Upper lobe of left lung (tissue), 6 donors: ENCODE measurements at regions not wholly inside any gene's neighbourhood (a gene's known extent, or its start where the extent isn't known, plus 50 kb on each side); places are given as distances from the start of the nearest gene placed in this dataset.
A peak's percentile ranks its signal among the peaks of the same experiment; 100 is the strongest.

Experiments used
- ATAC-seq, 2 donors: fragments of 200-7000 bp; cut with Tn5 transposase; one replicate each; pipeline ENCODE4 v1.9.1; 2022; ENCODE audit warnings: mild to moderate bottlenecking in 2 of 2, moderate library complexity in 2 of 2; ENCODE audit not compliant: low FRiP score in 2 of 2
- DNase-seq, 2 donors: peaks; one replicate each; pipeline ENCODE4 v3.0.0-alpha.2; 2019 to 2020
- H3K27ac ChIP-seq, 4 donors: fragments of 200-600 bp; sonication (generic); one replicate each; pipeline ENCODE4 v1.5.1; 2016 to 2019
- H3K27me3 ChIP-seq, 4 donors: fragments of 200-600 bp; sonication (generic); one replicate each; pipeline ENCODE4 v1.5.1; 2017 to 2019
- H3K36me3 ChIP-seq, 4 donors: fragments of 200-600 bp; sonication (generic); one replicate each; pipeline ENCODE4 v1.5.1; 2016 to 2019
- H3K4me1 ChIP-seq, 4 donors: fragments of 200-600 bp; sonication (generic); one replicate each; pipeline ENCODE4 v1.5.1; 2018 to 2019
- H3K4me3 ChIP-seq, 4 donors: fragments of 200-600 bp; sonication (generic); one replicate each; pipeline ENCODE4 v1.5.1; 2017 to 2019; ENCODE audit warnings: mild to moderate bottlenecking in 2 of 4, moderate library complexity in 1 of 4
- H3K9me3 ChIP-seq, 4 donors: fragments of 200-600 bp; sonication (generic); one replicate each; pipeline ENCODE4 v1.5.1; 2018 to 2019
- EP300 ChIP-seq, 4 donors: sonication (generic); formaldehyde crosslinking; IDR thresholded peaks; one replicate each; pipeline ENCODE4 v1.5.1; 2017; ENCODE audit warnings: antibody characterized with exemption in 4 of 4, control low read depth in 2 of 4
- POLR2A ChIP-seq, 4 donors: fragments of 450-650 bp; IDR thresholded peaks; one replicate each; pipeline ENCODE4 v1.5.1; 2016 to 2017; ENCODE audit warnings: antibody characterized with exemption in 4 of 4, mild to moderate bottlenecking in 2 of 4
- POLR2AphosphoS5 ChIP-seq, 2 donors: sonication (generic); formaldehyde crosslinking; IDR thresholded peaks; one replicate each; pipeline ENCODE4 v1.5.1; 2017; ENCODE audit warnings: antibody characterized with exemption in 2 of 2
- WGBS, 2 donors: methylation state at CpG; one replicate each; pipeline ENCODE4 v1.1.5; 2017 to 2018; 5-methylcytosine and 5-hydroxymethylcytosine counted together
- TF ChIP-seq, protein P1 (sequence below), 6 experiments: fragments of 450-650 bp in 4 of 6; fragments of 200-600 bp in 2 of 6; sonication (generic) in 2 of 6; IDR thresholded peaks; one replicate each; pipeline ENCODE4 v1.5.1; 2016 to 2019; ENCODE audit warnings: antibody characterized with exemption in 6 of 6
- donor health status: DM: no; HTN: no; CAD: no; lungs with moderate emphysema.
- donor health status: DM: no; HTN: yes; CAD: no; lungs with severe emphysema.

DNA sequence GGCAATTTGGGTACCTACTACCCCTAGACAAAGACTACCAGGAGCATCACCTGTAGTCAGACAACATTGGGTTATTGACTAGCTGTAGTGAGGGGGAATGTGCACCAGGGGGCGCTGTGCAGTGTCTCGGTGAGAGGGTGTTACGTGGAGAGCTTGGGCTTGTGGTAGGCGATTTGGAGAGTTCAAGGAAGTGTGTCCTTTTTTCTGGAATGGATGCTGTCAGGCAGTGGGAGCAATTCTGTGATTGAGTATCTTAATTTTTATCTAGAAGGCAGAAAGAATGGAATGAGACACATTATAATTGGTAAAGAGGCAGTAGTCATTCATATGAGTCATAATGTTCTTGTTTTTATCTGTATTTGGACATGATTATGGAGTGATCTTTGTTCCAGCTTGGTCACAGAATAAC lies 187.7 kb downstream of the GALC start:
- ATAC-seq, result peak in 1 of 2 donors; percentile 84
- 3 to 4% methylated on average over 4 of the region's 4 CpGs for WGBS, 2 donors
- H3K4me3 ChIP-seq, result no peak overlapping the region
- no peak overlapping the region for H3K27ac ChIP-seq
- TF ChIP-seq EP300 (IDR thresholded peaks at IDR 0.05) (no peak), POLR2AphosphoS5 (IDR thresholded peaks at IDR 0.05) (no peak), POLR2A (IDR thresholded peaks at IDR 0.05) (no peak)
- TF ChIP-seq, protein P1, sequence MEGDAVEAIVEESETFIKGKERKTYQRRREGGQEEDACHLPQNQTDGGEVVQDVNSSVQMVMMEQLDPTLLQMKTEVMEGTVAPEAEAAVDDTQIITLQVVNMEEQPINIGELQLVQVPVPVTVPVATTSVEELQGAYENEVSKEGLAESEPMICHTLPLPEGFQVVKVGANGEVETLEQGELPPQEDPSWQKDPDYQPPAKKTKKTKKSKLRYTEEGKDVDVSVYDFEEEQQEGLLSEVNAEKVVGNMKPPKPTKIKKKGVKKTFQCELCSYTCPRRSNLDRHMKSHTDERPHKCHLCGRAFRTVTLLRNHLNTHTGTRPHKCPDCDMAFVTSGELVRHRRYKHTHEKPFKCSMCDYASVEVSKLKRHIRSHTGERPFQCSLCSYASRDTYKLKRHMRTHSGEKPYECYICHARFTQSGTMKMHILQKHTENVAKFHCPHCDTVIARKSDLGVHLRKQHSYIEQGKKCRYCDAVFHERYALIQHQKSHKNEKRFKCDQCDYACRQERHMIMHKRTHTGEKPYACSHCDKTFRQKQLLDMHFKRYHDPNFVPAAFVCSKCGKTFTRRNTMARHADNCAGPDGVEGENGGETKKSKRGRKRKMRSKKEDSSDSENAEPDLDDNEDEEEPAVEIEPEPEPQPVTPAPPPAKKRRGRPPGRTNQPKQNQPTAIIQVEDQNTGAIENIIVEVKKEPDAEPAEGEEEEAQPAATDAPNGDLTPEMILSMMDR (IDR thresholded peaks at IDR 0.05), result peak in 5 of 6 experiments; percentile 32 to 59 (median 46)
- H3K4me1 ChIP-seq, result no peaks in the 10 kb centered on the region
- H3K36me3 ChIP-seq, result no peaks in the 10 kb centered on the region
- H3K27me3 ChIP-seq, result no peaks in the 10 kb centered on the region
- no peak for DNase-seq
- H3K9me3 ChIP-seq, result no peaks in the 10 kb centered on the region

DNA sequence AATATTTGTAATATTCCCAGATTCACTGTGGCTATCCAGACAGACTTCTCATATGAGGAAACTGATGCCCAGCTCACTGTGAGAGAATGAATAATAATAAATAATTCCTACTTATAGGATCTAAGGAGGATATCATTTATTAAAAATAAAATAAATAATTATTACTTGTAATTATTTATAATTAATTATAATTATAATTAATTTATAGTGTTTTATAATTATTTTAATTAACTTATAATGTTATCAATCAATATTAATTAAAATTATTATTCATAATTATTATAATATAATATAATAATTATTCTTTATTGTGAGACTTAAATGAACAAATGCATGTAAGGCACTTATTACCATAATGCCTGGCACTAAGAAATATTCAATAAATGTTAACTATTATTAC lies 192.8 kb downstream of the GALC start:
- H3K27ac ChIP-seq, result no peak overlapping the region
- no peak for DNase-seq
- no peak overlapping the region for H3K4me3 ChIP-seq
- ATAC-seq, result no peak
- no peaks in the 10 kb centered on the region for H3K36me3 ChIP-seq
- H3K9me3 ChIP-seq, result no peaks in the 10 kb centered on the region
- no peaks in the 10 kb centered on the region for H3K27me3 ChIP-seq
- TF ChIP-seq POLR2AphosphoS5 (IDR thresholded peaks at IDR 0.05) (no peak), EP300 (IDR thresholded peaks at IDR 0.05) (no peak), POLR2A (IDR thresholded peaks at IDR 0.05) (no peak)
- TF ChIP-seq, protein P1 (IDR thresholded peaks at IDR 0.05), result no peak
- no peaks in the 10 kb centered on the region for H3K4me1 ChIP-seq

DNA sequence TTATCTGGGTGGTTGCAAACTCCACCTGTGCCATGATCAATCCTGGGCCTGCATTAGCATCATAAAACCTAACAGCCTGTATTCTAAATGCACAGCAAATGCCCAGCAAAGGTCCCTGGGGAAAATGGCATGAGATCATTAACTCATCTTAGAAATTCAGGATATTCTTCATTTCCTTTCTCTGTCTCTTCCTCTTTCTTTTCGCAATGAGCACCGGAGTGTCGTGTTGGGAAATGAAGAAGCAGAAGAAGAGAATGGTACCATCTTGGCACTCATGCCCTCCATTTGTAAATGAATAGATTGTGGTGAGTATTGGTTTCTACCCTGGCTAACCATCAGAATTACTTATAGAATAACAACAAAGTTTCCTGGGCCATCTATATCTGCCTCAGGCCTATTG lies 193.6 kb downstream of the GALC start:
- Histone ChIP-seq H3K36me3 (no peaks in the 10 kb centered on the region), H3K4me1 (no peaks in the 10 kb centered on the region), H3K4me3 (no peak overlapping the region), H3K27me3 (no peaks in the 10 kb centered on the region), H3K9me3 (no peaks in the 10 kb centered on the region), H3K27ac (no peak overlapping the region)
- 56 to 59% methylated on average over 3 of the region's 3 CpGs for WGBS, 2 donors
- TF ChIP-seq POLR2AphosphoS5 (IDR thresholded peaks at IDR 0.05), result no peak
- no peak for TF ChIP-seq EP300 (IDR thresholded peaks at IDR 0.05)
- TF ChIP-seq POLR2A (IDR thresholded peaks at IDR 0.05), result no peak
- TF ChIP-seq, protein P1 (IDR thresholded peaks at IDR 0.05), result no peak
- DNase-seq, result no peak
- ATAC-seq, result no peak

DNA sequence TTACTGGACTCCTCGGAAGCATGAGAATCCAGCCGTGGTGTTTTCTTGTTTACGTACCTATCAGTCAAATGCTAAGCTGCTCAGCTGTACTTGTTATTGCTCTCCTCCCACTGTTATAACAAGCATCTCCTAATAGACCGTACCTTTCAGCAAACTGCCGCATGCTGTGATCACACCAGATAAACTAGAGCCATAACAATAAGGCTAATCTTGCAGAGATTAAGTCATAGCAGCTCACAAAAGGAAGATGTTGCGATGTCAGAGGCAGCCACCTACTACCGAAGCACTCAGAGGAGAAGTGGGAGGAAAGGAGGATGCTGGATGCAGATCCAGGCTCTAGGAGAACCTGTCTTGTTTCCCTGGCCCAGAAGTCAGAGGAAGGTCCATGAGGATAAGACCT lies 196.0 kb downstream of the GALC start:
- ATAC-seq (no peak), DNase-seq (no peak)
- H3K36me3 ChIP-seq, result no peaks in the 10 kb centered on the region
- no peaks in the 10 kb centered on the region for H3K9me3 ChIP-seq
- TF ChIP-seq POLR2A (IDR thresholded peaks at IDR 0.05), result no peak
- no peak for TF ChIP-seq EP300 (IDR thresholded peaks at IDR 0.05)
- TF ChIP-seq POLR2AphosphoS5 (IDR thresholded peaks at IDR 0.05), result no peak
- TF ChIP-seq, protein P1 (IDR thresholded peaks at IDR 0.05), result no peak
- H3K27ac ChIP-seq, result no peak overlapping the region
- 51 to 53% methylated on average over 7 of the region's 7 CpGs for WGBS, 2 donors
- H3K27me3 ChIP-seq, result no peaks in the 10 kb centered on the region
- H3K4me1 ChIP-seq, result no peaks in the 10 kb centered on the region
- no peak overlapping the region for H3K4me3 ChIP-seq

DNA sequence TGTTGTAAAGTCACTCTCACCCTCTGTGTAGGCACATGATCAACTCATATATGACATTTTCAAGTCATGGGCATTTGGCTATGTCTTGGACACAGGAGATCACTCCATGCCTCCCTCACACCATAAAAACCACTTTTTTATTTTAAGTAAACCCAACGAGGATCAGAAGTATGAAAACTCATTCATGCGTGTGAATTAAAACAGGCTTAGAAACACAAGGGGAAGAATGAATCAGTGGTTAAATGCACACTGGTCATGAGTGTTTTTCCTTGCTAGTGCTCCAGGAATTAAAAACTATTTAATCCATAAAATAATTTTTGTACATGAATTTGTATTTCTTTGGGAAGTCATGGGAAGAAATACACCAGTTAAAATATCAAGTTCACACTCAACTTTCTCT lies 198.4 kb downstream of the GALC start:
- TF ChIP-seq, protein P1 (IDR thresholded peaks at IDR 0.05), result no peak
- no peak for TF ChIP-seq EP300 (IDR thresholded peaks at IDR 0.05)
- TF ChIP-seq POLR2A (IDR thresholded peaks at IDR 0.05), result no peak
- no peak for TF ChIP-seq POLR2AphosphoS5 (IDR thresholded peaks at IDR 0.05)
- Histone ChIP-seq H3K4me3 (no peak overlapping the region), H3K4me1 (no peaks in the 10 kb centered on the region), H3K9me3 (no peaks in the 10 kb centered on the region), H3K27me3 (no peaks in the 10 kb centered on the region), H3K36me3 (no peaks in the 10 kb centered on the region), H3K27ac (no peak overlapping the region)
- DNase-seq (no peak), ATAC-seq (no peak)
- 75 to 76% methylated on average over 2 of the region's 2 CpGs for WGBS, 2 donors
